HG02759 (cell line): ENCODE measurements at regions not wholly inside any gene's neighbourhood (a gene's known extent, or its start where the extent isn't known, plus 50 kb on each side); places are given as distances from the start of the nearest gene placed in this dataset.

Experiments used
- ATAC-seq: cut with Tn5 transposase; IDR thresholded peaks from one replicate; pipeline ENCODE4 v1.9.1; 2021; ENCODE audit warnings: mild to moderate bottlenecking, moderate library complexity; ENCODE audit not compliant: unreplicated experiment

DNA sequence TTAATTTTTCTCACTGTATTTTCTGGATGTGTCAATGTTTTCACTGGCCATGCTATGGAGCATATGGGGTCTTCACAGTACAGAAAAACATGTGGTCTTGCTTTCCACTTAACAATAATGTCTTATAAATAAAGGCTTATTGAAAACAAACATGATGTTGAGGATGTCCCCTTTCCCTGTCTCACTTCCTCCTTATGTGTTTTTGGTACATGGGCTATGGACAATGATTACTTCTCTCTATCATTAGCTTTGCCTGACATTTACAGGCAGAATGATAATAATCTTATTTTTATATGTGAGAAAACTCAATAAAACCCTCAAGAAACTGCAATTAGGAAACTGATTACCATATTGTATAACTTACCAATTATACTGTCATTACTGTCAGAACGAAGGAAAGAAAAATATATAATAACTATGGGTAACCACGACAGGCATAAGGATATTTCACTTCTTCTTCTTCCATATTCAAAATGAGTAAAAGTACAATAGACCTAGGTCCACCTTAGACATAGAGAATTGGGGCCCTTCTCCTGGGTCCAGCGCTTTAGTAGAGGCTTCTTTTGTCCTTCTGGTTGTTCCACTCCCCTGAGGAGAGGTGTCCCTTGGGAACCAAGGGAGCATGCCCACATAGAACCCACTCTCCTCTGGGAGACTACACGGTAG lies 375.0 kb downstream of the MAN2A1 start:
- no peak for ATAC-seq

DNA sequence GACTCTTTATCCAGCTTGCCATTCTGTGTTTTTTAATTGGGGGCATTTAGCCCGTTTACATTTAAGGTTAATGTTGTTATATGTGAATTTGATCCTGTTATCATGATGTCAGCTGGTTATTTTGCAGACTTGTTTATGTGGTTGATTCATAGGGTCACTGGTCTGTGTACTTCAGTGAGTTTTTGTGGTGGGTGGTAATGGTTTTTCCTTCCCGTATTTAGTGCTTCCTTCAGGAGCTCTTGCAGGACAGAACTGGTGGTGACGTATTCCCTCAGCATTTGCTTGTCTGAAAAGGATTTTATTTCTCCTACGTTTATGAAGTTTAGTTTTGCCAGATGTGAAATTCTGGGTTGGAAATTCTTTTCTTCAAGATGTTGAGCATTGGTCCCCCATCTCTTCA lies 381.1 kb downstream of the MAN2A1 start:
- no peak for ATAC-seq

DNA sequence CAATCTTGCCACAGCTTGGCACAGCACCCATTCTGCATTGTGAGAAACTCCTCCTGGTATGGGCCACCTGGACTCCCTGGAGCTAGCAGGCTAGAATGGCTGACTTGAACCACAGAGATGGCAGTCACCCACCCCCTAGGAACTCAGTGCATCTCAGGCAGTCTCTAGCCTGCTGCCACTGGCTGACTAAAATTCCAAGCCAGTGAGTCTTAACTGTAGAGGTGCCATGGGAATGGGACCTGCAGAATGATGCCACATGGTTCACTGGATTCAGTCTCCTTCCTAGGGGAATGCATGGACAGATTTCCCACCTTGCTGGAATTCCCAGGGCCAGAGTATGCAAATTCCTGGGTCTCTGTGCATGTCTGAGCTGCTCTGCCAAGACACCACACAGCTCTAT lies 382.9 kb downstream of the MAN2A1 start:
- no peak for ATAC-seq

DNA sequence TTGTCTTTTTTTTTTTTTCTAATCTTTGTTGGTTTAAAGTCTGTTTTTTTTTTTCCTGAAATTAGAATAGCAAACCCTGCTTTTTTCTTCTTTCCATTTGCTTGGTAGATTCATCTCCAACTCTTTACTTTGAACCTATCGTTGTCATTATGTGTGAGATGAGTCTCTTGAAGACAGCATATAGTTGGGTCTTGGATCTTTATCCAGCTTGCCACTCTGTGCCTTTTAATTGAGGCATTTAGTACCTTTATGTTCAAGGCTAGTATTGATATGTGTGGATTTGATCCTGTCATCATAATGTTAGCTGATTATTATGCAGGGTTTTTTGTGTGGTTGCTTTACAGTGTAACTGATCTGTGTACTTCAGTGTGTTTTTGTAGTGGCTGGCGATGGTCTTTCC lies 383.8 kb downstream of the MAN2A1 start:
- ATAC-seq = no peak

DNA sequence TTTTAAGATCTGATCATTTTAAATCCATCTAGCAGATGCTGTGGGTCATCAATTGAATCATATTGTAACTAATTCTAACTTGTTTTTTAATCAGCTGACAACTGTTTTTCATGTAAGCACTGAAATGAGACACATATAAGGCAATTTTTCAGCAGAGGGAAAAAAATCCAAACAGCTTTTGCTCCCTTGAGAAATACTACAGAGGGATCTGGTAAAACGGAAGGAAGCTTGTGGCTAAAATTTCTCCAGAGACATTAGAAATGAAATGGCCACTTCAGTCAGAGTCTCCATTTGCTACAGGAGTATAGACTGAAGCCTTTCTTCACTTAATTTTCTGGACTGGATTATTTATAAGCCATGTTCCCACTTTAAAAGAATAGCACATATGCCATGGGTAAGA lies 385.9 kb downstream of the MAN2A1 start:
- ATAC-seq = no peak

DNA sequence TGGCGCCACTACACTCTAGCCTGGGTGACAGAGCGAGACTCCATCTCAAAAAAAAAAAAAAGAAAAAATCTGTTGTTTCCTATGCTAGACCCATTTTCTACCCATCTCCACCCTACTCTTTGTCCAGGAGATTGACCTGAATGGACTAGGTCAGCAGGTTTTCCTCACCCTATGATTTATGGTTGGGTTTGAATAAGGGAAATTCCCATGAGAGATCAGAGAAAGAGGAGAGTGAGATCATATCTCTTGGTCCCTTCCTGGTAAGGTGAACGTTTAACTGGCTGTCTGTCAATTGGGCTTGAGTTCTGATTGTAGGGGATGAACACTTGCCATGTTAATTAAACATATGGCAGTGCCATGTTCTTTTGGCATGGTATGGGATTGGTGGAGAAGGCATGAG lies 387.4 kb downstream of the MAN2A1 start:
- ATAC-seq = no peak

DNA sequence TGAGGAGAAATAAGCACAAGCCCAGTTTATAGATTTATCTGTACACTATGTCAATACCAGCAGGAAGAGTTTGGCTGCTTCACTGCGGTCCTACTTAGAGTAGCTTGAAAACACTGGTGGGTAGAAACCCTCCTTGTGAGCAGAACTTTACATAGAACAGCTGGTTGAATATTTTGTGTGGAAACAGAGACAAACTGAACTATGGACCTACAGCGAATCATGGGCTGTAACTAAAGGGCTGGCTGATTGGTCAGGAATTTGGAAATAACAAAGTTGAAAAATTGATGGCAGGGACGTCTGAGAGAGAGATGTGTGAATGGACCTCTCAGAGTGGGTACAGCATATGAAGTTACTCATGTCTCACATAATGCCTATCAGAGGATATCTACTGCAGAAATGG lies 392.5 kb downstream of the MAN2A1 start:
- no peak for ATAC-seq

DNA sequence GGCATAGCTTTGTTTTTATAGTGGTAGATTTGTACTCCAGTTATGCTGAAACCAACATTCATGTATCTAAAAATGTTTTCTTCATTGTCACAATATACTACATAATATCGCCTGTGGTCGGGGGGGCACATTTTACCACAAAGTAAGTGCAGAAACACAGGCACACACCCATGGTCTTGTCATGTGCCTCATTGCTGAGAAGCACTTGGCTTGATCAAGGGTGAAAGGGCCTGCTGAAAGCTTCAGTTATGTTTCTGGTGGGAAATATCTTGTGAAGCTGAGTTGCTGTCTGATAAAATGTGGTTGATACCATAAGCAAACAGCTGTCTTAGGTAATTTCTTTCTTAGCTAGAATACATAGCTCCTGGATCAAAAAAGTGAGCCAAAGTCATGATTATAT lies 393.1 kb downstream of the MAN2A1 start:
- ATAC-seq = no peak

DNA sequence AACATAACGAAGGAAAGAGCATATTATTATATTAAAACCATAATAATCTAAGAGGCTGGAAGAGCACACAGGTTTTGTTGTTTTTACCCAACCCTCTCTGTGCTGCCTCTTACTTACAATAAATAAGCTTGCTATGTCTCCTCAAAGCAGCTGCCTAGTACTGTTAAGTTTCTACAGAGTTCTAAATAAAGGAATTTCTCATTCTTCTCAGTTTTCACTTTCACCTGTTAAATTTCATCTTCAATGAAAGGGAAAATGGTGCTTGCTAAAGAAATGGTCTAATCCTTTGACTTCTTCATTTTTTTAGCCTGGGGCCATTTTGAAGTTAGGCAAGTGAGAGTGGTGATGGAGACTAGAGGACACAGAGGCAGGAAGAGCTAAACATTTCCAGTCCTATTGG lies 396.1 kb downstream of the MAN2A1 start:
- ATAC-seq = no peak

DNA sequence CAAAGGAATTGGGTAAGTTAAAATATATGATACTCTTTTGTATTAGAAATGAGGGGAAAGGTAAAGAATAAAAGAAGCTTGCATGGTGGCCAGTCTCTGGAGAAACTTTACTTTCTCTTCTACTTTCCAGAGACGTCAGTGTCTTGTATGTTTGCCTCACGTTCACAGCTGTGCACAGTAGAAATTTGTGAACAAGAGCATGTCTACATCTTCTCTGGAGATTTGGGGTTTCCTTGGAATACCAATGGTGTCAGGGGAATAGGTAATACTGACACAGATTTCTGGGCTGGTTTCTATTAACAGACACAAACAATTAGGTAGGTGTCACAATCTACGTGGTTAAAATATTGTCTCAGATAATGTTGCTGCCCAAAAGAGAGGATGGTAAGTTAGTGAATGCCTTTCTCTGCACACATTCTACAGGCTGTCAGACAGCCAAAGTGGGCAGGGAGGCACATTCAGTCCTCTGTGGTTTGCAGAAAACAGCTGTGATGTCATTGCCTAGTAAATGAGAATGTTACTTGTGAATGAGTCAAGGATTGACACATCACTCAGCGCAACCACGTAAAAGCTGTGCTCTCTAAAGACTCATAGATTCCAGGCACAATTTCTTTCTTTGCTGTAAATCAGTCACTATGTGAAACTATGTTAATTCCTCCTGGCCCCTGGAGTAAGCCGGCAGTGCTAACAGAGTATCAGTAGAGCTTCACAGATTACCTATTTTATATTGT lies 397.1 kb downstream of the MAN2A1 start:
- ATAC-seq = no peak

DNA sequence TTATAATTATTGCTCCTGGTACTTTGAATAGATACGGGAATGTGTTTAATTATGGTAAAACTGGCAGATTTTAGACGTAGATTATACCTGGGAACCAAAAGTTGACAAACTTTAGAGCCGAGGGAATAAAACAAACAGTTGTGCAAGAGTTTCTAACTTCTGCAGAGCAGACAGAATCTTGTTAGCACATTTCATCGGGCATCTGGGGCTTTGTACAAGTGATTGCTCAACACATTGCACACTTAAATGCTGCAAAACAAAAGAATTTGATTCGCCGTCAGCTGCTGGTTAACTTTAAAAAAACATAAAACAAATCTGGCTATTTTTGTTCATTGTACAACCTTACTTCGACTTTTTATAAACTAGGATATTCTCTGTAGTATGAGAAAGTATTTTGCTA lies 398.1 kb downstream of the MAN2A1 start:
- no peak for ATAC-seq

DNA sequence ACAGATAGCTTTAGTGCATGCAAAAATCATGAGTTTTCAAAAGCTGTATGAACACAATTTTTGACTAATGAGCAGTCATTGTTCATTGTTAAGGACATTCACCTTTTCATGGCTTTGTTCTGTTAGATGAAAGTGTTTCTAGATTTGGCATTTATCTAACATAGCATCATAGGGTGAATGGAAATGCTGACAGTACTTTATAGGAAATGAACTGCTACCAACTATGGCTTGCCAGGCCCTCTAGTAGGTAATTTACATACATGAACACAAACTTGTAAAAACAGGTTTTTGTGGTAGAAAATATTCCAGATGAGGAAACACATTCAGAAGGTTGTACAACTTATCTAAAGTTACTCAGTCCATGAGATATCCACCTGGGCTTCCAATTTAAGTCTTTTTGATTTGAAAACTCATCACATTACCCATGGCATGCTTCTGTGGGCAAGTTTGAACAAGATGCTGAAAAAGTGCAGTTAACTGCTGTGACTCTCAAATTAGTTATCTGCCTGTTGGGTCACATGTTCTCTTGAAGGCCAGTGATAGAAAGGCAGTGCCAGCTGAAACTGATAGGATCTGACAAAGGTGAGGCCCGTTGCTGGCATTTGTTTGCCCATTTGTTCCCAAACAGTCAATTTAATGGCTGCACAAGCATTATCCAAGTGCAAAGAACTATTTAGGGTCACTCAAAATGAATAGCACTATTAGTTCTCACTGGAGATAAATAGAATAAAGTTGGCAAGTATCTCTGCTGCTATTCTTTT lies 399.1 kb downstream of the MAN2A1 start:
- no peak for ATAC-seq

DNA sequence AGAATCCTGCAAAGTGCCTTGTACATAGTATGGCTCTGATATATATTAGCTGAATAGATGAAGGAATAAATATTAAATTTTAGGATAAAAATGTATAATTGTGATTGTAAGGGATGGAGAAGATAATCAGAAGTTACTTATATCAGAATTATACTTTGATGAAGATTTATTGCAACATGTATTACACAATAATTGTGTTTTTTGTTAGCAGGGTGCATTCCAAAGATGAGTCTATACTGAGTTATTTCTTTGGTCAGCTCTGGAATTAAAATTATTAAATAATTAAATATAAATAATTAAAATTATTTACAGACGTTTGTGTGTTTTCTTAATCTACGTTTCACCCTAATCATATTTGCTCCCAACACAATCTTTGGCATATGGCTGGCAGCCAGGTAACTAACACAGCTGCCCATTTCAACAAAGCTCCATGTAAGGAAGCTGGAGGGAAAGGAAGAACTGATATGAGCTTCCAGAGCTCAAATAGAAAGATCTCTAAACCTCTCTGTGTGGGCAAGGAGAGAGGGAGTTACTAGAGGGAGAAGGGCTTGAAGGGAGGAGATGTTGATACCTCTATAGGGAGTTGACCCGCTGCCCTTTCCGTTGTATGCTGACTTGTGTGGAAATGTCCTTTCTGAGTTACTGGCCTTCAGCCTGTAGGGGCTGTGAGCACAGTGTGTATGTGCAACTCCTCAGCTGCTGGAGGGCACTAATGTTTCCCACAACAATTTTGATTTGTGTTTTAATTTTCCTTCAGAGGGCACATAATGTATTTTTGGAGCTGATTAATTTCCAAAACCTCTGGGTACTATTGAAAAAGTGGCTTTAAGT lies 403.4 kb downstream of the MAN2A1 start:
- ATAC-seq = no peak

DNA sequence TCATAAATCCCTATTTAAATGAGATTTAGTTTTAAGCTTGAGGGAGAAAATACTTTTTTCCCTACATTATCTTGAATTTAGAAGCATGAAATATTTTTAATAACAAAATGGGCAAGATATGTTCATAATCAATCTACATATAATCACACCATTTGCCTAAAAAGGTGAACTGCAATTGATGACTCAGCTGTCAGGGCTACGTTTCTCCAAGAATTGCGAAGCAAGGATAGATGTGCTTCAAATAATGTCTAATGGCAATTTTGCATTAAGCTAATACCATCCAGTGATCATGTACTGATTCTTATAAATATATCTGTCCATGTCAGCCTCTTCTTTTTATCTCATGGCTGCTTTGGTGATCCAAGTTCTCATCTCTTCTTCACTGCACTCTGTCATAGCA lies 404.4 kb downstream of the MAN2A1 start:
- no peak for ATAC-seq

DNA sequence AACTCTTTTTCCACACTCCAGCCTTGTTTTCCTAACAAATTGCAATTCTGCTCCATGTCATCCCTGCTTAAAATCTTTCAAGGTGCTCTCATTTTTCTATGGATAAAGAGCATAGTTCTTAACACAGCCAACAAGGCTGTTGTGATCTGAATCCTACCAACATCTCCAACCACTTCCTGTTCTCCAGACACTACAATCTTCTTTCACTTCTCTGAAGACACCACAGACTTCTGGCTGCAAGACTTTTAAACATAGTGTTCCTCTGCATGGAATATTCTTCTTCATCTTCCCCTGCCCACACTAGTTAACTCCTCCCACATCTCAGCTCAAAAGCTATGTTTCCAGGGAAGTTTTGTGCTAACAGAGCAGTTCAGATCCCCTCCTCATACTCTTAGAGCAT lies 404.8 kb downstream of the MAN2A1 start:
- no peak for ATAC-seq

DNA sequence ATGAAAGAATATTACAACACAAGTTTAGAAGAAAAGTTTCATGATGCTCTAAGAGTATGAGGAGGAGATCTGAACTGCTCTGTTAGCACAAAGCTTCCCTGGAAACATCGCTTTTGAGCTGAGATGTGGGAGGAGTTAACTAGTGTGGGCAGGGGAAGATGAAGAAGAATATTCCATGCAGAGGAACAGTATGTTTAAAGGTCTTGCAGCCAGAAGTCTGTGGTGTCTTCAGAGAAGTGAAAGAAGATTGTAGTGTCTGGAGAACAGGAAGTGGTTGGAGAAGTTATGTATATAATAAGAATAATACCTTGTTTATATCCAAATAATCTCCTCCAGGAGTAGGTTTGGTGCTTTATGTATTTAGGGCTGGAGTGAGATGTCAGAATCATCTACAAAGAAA lies 406.7 kb downstream of the MAN2A1 start:
- ATAC-seq = no peak

DNA sequence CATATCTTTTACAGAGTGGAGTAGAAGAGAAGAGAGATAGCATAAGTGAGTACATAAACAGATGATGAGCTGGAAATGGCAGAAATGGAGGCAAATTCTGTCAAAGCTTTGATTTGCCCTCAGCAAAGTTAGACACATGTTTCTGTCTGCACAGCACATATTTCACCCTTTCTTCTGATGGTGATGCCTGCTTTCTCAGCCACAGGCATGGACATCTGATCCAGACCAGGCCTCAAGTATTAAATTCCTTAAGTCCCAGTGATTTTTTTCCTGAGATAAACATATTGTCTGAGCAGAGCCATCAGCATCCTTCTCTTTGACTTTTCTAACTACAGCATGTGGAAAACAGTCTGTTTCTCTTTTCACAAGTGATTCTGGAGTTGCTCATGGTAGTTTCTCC lies 409.8 kb downstream of the MAN2A1 start:
- ATAC-seq = no peak

DNA sequence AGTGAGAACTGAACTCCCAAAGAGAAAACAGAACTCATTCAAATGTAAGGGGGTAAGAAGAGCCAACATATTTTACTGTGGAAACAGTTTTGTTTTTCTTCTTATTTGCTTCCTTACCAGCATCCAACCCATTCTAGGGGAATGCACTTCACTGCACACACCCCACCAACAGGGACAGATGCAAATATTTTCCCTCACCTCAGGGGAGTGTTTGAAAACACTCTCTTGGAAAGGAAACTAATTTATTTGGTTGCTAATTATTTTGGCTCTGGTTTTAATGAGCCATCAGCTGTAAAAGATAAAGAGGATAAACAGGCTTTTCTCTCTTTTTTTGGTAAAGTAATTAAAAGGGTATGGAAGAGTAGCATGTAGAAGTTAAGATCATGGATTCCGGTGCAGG lies 413.4 kb downstream of the MAN2A1 start:
- no peak for ATAC-seq

DNA sequence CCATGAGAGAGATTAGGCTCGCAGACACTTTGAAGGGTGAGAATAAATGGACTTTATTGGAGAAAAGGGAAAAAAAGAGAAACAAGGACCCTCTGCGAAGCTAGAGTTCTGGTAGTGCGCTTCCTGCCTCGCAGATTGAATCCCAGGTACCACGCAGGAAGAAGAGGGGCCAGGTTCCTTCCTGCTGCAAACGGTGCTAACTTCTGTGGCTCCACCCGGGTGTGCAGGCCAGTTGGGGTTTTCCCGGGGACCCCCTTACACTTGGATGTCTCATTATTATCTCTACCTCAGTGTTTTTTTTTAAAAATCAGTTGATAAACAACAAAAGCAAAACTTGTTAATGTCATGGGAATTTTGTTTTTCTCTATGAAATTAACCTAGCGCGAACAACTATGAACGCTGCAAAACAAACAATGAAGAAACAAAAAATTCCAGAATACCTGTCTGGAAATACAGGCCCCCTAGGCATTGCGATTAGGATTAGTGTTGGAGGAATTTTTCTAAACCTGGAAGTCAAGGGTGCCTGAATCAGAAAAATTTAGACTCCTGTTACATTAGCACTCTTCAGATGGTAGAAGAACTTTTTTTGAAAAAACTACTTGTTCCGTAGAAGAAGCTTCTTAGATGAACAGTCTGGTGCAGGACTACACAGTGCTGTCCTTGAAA lies 414.5 kb downstream of the MAN2A1 start:
- no peak for ATAC-seq

DNA sequence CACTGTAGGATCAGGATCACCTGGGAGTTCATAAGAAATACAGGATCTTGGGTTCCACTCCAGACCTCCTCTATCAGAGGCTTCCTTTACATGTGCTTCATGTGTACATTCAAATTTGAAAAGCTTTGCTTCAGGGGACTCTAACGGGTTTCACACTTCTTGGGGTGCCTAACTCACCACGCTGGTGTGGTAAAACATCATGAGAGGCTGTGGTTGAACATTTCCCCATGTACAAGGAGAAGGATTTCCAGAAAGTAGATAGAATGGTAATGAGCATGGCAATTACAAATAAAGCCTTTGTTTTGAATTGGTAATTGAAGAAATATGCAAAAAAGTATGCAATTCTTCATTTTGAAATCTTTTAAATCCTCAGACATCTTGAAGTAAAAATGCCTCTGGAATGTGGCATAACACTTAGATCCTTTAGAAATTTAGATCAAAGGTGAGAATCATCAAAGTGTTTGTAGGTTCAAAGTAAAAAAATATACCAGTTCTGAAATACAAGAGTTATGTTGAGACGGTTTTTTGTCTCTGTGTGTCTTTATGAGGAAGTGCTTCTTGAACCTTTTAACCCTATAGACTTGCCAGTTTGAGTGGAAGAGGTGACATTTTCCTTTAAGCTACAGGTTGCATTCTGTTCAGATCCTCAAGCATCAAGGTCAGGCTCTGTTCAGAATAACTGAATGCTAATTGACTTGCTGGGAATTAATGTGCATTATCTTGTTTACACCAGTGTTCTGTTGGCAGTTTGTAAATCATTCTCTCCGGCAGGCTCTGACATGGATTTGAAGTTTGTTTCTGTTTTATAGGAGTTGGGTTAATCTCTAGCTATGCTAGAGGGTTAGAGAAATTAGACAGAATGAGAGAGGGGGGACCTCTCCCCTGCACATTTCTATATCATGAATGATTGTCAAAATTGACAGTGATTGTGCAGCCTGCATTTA lies 415.3 kb downstream of the MAN2A1 start:
- no peak for ATAC-seq
